HG03565 (cell line): ENCODE measurements at regions not wholly inside any gene's neighbourhood (a gene's known extent, or its start where the extent isn't known, plus 50 kb on each side); places are given as distances from the start of the nearest gene placed in this dataset.
"Not testable (repeated sequence)": the region's sequence is repeated elsewhere in the genome, so short reads cannot be mapped to it uniquely, and the experiment has no call there.

Source experiments
- ATAC-seq: cut with Tn5 transposase; IDR thresholded peaks from one replicate; pipeline ENCODE4 v1.9.1; 2021; ENCODE audit warnings: mild to moderate bottlenecking, moderate library complexity; ENCODE audit not compliant: unreplicated experiment

- not testable (repeated sequence) for ATAC-seq
Measured at GRCh38 chr14:105600195-105600938, 74.0 kb downstream of the TMEM121 start.

GRCh38 chr14:105600939-105601359, 74.6 kb downstream of the TMEM121 start:
- ATAC-seq, result no peak

DNA sequence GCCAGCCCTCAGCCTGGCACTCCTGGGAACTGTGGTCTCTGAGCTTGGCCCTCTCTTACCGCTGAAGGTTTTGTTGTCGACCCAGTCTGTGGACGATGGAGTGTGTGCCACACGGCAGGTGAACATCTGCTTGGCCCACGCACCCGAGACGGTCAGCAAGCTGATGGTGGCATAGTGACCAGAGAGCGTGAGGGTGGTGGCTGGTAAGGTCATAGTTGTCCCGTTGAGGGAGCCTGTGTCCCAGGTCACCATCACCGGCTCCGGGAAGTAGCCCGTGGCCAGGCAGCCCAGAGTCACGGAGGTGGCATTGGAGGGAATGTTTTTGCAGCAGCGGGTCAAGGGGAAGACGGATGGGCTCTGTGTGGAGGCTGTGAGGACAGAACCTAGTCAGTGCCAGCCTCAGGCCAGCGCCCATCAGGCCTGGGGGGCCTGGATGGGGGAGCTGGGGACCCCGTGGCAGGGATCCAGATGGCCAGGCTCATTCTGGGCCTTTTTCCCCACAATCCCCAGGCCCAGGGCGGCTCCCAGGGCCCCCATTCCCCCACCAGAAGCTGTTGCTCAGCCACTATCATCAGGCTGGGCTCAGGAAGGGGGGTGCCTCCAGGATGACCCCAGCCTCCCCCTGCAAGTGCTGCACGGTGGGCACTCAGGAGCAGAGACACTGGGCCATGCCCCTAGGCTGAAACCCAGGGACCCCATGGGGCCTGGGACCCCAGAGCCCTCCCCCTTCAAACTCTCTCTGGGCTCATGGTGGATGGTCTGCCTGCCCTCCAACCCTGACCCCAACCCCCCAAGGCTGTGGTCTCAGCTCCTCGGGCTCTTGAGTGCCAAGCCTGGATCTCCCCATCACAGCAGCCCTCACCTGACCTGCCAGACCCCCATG, 75.2 kb downstream of the TMEM121 start:
- ATAC-seq, result no peak

DNA sequence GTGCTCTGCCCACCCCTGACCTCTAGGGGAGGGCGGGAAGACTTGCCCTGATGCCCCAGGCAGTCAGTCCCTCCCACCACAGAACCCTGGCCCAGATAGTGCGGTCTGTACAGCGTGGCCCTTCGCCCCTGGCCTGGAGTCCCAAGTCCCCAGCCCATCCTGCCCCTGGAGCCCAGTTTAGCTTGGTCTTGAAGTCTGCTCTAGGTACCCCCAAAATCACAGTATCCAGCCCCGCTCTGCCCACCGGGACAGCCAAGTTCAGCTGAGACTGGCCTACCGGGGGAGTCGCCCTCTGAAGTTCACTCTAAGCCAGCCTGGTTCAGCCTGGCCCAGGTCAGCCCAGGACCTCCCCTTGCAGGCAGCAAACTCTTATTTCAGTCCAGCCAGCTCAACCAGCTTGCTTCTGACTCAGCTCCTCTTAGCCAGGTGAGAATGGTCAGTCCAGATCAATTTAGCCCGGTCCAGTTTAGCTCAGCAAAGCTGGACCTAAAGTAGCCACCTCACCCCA, 75.9 kb downstream of the TMEM121 start:
- no peak for ATAC-seq

GRCh38 chr14:105602799-105603793, 76.7 kb downstream of the TMEM121 start:
- no peak for ATAC-seq

- ATAC-seq, result not testable (repeated sequence)
Measured at GRCh38 chr14:105604531-105605463, 78.4 kb downstream of the TMEM121 start.

- no peak for ATAC-seq
Measured at GRCh38 chr14:105605464-105606304, 79.3 kb downstream of the TMEM121 start.

DNA sequence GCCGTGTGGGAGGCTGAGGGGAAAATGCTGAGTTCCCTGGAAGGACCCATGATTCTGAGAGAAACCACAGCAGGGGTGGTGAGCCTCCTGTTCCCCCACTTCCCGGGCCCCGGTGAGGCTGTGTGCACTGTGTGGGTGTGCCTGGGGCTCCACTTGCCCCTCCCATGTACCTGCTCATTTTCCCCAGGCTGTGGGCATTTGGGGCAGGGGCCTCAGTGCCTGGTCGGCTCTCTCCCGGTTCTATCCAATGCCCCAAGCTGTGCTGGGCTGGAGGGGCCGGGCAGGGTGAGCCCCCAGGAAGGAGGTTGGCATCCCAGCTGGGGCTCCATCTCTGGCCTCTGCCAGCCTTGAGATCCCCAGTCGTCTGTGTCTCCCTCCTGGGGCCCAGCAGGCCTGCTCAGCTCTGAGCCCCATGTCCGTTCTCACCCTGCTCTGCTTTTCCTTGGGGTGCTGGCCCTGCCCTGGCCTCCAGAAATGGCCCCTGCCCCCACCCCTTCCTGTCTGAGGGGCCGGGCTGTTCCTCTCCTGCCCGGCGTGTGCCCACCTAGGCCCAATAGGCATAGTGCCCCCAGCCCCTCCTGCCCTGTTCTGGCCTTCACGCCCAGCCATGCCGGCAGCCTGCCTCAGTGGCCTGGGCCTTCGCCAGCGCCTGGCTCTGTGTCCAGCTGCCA, 80.1 kb downstream of the TMEM121 start:
- ATAC-seq, result not testable (repeated sequence)

GRCh38 chr14:105607025-105607424, 80.6 kb downstream of the TMEM121 start:
- not testable (repeated sequence) for ATAC-seq

GRCh38 chr14:105614987-105615386, 88.6 kb downstream of the TMEM121 start:
- not testable (repeated sequence) for ATAC-seq

- ATAC-seq, result not testable (repeated sequence)
Measured at GRCh38 chr14:105615986-105616801, 89.8 kb downstream of the TMEM121 start.

DNA sequence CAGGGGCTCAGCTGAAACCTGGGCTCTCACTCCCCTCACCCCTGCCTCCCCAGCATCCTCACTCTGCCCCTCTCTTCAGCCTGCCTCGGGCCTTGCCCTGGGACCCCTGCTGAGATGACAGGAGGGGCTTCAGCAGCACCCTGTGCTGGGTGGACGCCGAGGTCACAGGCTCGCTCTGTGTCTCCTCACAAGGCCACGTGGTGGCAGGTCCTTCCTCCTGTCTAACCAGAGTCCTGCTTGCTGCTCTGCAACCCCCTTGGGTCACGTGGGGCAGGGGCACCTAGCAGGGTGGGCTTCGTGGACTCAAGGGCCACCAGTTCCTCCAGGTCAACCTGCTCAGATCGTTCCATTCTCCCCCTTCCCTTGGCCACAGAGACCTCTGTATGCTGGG, 90.4 kb downstream of the TMEM121 start:
- ATAC-seq, result no peak

DNA sequence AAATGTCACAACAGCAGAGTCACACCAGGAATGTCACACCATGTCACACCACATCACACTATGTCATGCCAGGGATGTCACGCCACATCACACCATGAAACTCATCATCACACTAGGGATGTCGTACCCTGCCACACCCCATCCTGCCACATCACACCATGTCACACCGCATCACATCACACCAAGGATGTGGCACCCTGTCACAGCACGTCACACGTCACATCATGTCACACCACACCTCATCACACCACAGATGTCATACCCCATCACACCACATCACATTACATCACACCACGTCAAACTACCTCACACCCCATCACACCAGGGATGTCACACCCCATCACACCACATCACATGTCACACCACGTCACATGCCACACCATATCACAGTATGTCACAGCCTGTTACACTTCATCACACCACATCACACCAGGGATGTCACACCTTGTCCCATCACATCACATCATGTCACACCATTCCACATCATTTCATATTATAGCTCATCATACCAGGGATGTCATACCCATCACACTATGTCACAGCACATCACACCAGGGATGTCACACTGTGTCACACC, 90.9 kb downstream of the TMEM121 start:
- ATAC-seq, result no peak

DNA sequence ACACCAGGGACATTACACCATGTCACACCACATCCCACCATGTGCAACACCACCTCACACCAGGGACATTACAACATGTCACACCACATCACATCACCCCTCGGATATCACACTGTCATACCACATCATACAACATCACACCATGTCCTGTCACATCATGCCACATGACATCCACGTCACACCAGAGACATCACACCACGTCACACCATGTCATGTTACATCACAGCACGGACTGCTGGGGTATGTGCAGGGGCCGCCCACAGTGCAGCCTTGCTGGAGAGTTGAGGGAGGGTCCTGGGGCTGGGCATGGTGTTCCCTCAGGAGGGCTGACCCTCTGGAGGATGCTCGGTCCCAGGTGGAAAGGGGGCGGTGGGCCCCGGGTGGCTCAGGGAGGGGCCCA, 91.4 kb downstream of the TMEM121 start:
- not testable (repeated sequence) for ATAC-seq

DNA sequence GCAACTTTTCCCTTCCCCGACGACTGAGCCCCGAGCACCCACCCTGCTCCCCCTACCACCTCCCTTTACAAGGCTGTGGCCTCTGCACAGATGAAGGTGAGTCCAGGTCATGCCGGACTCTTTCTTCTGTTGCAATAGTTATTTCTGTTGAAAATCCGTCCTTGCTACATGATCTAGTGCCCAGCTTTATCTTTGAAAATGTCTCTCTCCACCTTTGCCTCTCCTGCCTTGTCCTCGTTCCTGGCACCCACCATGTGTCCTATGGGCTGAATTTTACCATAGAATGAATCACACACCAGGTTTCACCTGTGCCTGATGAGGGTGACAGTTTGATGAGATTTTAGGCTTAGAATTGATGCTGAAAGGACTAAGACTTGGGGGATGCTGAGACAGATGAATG, 92.9 kb downstream of the TMEM121 start:
- ATAC-seq, result not testable (repeated sequence)

DNA sequence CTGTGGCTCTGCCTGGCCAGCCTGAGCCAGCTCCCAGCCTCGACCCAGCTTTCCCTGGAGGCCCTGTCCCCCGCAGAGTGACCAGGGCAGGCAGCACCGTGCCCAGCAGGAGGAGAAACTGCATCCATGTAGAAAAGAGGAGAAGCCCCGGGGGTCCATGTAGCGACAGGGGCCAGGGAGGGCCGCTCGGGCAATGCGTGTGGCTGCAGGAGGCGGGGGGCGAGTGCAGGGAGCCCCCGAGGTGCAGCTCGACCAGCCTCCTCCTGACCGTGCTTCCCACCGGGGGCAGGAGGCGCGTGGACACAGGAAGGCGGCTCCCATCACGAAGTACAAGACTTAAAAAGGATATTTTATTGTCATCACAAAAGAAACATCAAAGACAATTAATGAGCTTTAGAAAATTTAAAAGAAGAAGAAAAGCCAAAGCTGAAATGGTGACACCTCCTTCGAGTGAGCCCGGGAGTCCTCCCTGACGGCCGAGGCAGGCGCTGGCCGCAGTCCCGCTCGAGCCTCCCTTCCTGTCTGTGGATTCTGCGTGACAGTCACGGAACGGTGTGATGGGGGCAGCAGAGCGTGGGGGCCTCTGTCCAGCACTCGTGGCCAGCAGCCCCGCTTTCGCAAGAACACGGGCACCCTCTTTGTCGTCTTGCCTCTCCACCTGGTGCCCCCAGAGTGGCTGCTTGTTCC, 93.9 kb downstream of the TMEM121 start:
- not testable (repeated sequence) for ATAC-seq
